WTC11 (cell line): ENCODE measurements at regions not wholly inside any gene's neighbourhood (a gene's known extent, or its start where the extent isn't known, plus 50 kb on each side); places are given as distances from the start of the nearest gene placed in this dataset.

Experiments
- ATAC-seq: fragments of 200-7000 bp; cut with Tn5 transposase; 2 replicates; pipeline ENCODE4 v1.10.0; 2021; ENCODE audit warnings: mild to moderate bottlenecking, moderate library complexity
- CTCF ChIA-PET: fragments of 300-600 bp; sonication (Branson Sonifier 250); formaldehyde crosslinking; loops from one replicate; lab custom pipeline; 2021; ENCODE audit warnings: antibody characterized with exemption; lab: Charles Lee
- POLR2A ChIA-PET: fragments of 350-600 bp; sonication (Branson Sonifier 250); formaldehyde crosslinking; loops from one replicate; lab custom pipeline; 2021; ENCODE audit warnings: antibody characterized with exemption; lab: Charles Lee
- DNase-seq: peaks from one replicate; pipeline ENCODE4 v3.0.0; 2021; ENCODE audit warnings: low spot score
- H3K27ac Mint-ChIP-seq: 2 replicates; pipeline ENCODE4 v1.8.0; 2021; ENCODE audit warnings: mixed read lengths
- H3K27me3 Mint-ChIP-seq: 2 replicates; pipeline ENCODE4 v1.8.0; 2021; ENCODE audit warnings: low read depth, mild to moderate bottlenecking, moderate library complexity, mixed read lengths
- H3K36me3 Mint-ChIP-seq: 2 replicates; pipeline ENCODE4 v1.8.0; 2021; ENCODE audit warnings: mixed read lengths
- H3K4me1 Mint-ChIP-seq: 2 replicates; pipeline ENCODE4 v1.8.0; 2022; ENCODE audit warnings: mixed read lengths
- H3K4me3 Mint-ChIP-seq: 2 replicates; pipeline ENCODE4 v1.8.0; 2021; ENCODE audit warnings: mild to moderate bottlenecking, moderate library complexity, mixed read lengths
- H3K9me3 Mint-ChIP-seq: 2 replicates; pipeline ENCODE4 v1.8.0; 2021; ENCODE audit warnings: mixed read lengths
- ARID4B ChIP-seq: sonication (generic); formaldehyde crosslinking; IDR thresholded peaks from 2 replicates; pipeline ENCODE4 v1.8.0; 2023; ENCODE audit warnings: missing genetic modification reagents, mild to moderate bottlenecking, borderline replicate concordance
- ATF6 ChIP-seq: sonication (generic); formaldehyde crosslinking; IDR thresholded peaks from 2 replicates; pipeline ENCODE4 v1.8.1; 2023; ENCODE audit warnings: mild to moderate bottlenecking, missing genetic modification reagents
- CREB1 ChIP-seq: sonication (generic); formaldehyde crosslinking; IDR thresholded peaks from 2 replicates; pipeline ENCODE4 v1.8.0; 2023; ENCODE audit warnings: mild to moderate bottlenecking, missing genetic modification reagents
- CREM ChIP-seq: sonication (generic); formaldehyde crosslinking; IDR thresholded peaks from 2 replicates; pipeline ENCODE4 v1.8.1; 2022; ENCODE audit warnings: mild to moderate bottlenecking, missing genetic modification reagents, moderate library complexity
- ETV6 ChIP-seq: sonication (generic); formaldehyde crosslinking; IDR thresholded peaks from 2 replicates; pipeline ENCODE4 v1.8.1; 2022; ENCODE audit warnings: mild to moderate bottlenecking, missing genetic modification reagents
- FOXJ3 ChIP-seq: sonication (generic); formaldehyde crosslinking; IDR thresholded peaks from 2 replicates; pipeline ENCODE4 v1.9.0; 2021; ENCODE audit warnings: missing genetic modification reagents, mild to moderate bottlenecking, borderline replicate concordance
- FOXK1 ChIP-seq: sonication (generic); formaldehyde crosslinking; IDR thresholded peaks from 2 replicates; pipeline ENCODE4 v1.8.0; 2022; ENCODE audit warnings: mild to moderate bottlenecking, moderate library complexity, missing genetic modification reagents
- IRF1 ChIP-seq: sonication (generic); formaldehyde crosslinking; IDR thresholded peaks from 2 replicates; pipeline ENCODE4 v1.8.0; 2023; ENCODE audit warnings: missing genetic modification reagents
- JAZF1 ChIP-seq: fragments of 250-450 bp; sonication (Bioruptor Pico); IDR thresholded peaks from 2 replicates; pipeline ENCODE4 v1.9.0; 2021; ENCODE audit warnings: moderate library complexity, mild to moderate bottlenecking, inconsistent platforms
- KAT7 ChIP-seq: sonication (generic); formaldehyde crosslinking; IDR thresholded peaks from 2 replicates; pipeline ENCODE4 v1.8.1; 2023; ENCODE audit warnings: missing genetic modification reagents, mild to moderate bottlenecking, borderline replicate concordance
- MAX ChIP-seq: sonication (generic); formaldehyde crosslinking; IDR thresholded peaks from 2 replicates; pipeline ENCODE4 v1.8.0; 2022; ENCODE audit warnings: mild to moderate bottlenecking, missing genetic modification reagents
- MXD4 ChIP-seq: fragments of 250-450 bp; sonication (Bioruptor Pico); IDR thresholded peaks from 2 replicates; pipeline ENCODE4 v1.8.0; 2021; ENCODE audit warnings: mild to moderate bottlenecking, moderate library complexity, borderline replicate concordance
- NFE2L1 ChIP-seq: sonication (generic); formaldehyde crosslinking; IDR thresholded peaks from 2 replicates; pipeline ENCODE4 v1.8.1; 2023; ENCODE audit warnings: missing genetic modification reagents
- SOX15 ChIP-seq: fragments of 250-450 bp; sonication (Bioruptor Pico); IDR thresholded peaks from 2 replicates; pipeline ENCODE4 v1.9.0; 2021; ENCODE audit warnings: mild to moderate bottlenecking
- TP53 ChIP-seq: sonication (generic); formaldehyde crosslinking; IDR thresholded peaks from 2 replicates; pipeline ENCODE4 v1.8.1; 2023; ENCODE audit warnings: mild to moderate bottlenecking, missing genetic modification reagents
- ZNF317 ChIP-seq: sonication (generic); formaldehyde crosslinking; IDR thresholded peaks from 2 replicates; pipeline ENCODE4 v1.8.1; 2023; ENCODE audit warnings: low read depth, mild to moderate bottlenecking, moderate library complexity, missing genetic modification reagents, borderline replicate concordance
- ZNF416 ChIP-seq: fragments of 250-450 bp; sonication (Bioruptor Pico); IDR thresholded peaks from 2 replicates; pipeline ENCODE4 v1.9.0; 2021; ENCODE audit warnings: mild to moderate bottlenecking, inconsistent platforms
- ZNF671 ChIP-seq: fragments of 250-450 bp; sonication (Bioruptor Pico); IDR thresholded peaks from 2 replicates; pipeline ENCODE4 v1.8.0; 2021; ENCODE audit warnings: mild to moderate bottlenecking
- TF ChIP-seq, protein P1 (sequence below): sonication (generic); formaldehyde crosslinking; IDR thresholded peaks from 2 replicates; pipeline ENCODE4 v1.8.1; 2022; ENCODE audit warnings: missing genetic modification reagents, borderline replicate concordance
- TF ChIP-seq, protein P2 (sequence below): sonication (generic); formaldehyde crosslinking; conservative IDR thresholded peaks from 2 replicates; pipeline ENCODE4 v1.8.1; 2023; ENCODE audit warnings: mild to moderate bottlenecking, low read depth, missing genetic modification reagents, moderate library complexity

GRCh38 chr5:106640511-106640910, 1030.2 kb downstream of the EFNA5 start:
- no peak for DNase-seq
- CTCF ChIA-PET = no interaction called here
- peak overlapping the region; percentile 31; the same call in 1 of the 2 replicates for H3K27ac Mint-ChIP-seq
- TF ChIP-seq KAT7 (CRISPR knock-in tag) = no peak
- TF ChIP-seq JAZF1 (CRISPR knock-in tag) = no peak
- TF ChIP-seq FOXK1 (CRISPR knock-in tag) = no peak
- TF ChIP-seq ZNF317 (CRISPR knock-in tag) = no peak
- TF ChIP-seq ARID4B = no peak
- no peak for TF ChIP-seq ZNF416 (CRISPR knock-in tag)
- TF ChIP-seq TP53 (CRISPR knock-in tag) = no peak
- TF ChIP-seq, protein P1, sequence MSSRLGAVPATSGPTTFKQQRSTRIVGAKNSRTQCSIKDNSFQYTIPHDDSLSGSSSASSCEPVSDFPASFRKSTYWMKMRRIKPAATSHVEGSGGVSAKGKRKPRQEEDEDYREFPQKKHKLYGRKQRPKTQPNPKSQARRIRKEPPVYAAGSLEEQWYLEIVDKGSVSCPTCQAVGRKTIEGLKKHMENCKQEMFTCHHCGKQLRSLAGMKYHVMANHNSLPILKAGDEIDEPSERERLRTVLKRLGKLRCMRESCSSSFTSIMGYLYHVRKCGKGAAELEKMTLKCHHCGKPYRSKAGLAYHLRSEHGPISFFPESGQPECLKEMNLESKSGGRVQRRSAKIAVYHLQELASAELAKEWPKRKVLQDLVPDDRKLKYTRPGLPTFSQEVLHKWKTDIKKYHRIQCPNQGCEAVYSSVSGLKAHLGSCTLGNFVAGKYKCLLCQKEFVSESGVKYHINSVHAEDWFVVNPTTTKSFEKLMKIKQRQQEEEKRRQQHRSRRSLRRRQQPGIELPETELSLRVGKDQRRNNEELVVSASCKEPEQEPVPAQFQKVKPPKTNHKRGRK = no peak
- no peak for TF ChIP-seq NFE2L1 (CRISPR knock-in tag)
- TF ChIP-seq MXD4 (CRISPR knock-in tag) = no peak
- no peak for TF ChIP-seq ATF6 (CRISPR knock-in tag)
- TF ChIP-seq CREM (CRISPR knock-in tag) = no peak
- TF ChIP-seq, all 79 proteins: peak for 0
- Mint-ChIP-seq H3K4me3 (no peak overlapping the region), H3K36me3 (no peaks in the 10 kb centered on the region), H3K4me1 (no peaks in the 10 kb centered on the region), H3K27me3 (no peaks in the 10 kb centered on the region), H3K9me3 (peaks cover 8% of the 10 kb centered on the region)
- POLR2A ChIA-PET = no interaction called here
- ATAC-seq = no peak

DNA sequence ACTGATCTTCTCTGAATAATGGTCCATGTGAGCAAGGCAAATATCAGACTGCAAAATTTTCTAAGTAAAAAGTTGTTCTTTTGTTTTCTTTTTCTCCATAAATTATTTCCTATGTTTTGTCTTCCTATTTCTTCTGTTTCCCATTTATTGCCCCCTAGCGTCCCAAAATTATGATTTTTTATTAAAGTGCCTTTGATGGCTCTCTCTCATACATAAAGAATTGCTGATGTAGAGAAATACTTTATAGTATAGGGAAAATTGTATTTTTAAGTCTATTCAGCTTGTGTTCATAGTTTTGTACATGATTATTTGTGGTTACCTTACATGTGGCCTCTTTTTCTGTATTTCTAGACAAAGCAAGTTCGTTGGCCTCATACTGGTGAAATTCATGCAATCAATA, 1031.2 kb downstream of the EFNA5 start:
- no peak for DNase-seq
- Mint-ChIP-seq H3K9me3 (peaks cover 8% of the 10 kb centered on the region), H3K27ac (no peak overlapping the region), H3K4me3 (no peak overlapping the region), H3K27me3 (no peaks in the 10 kb centered on the region), H3K4me1 (no peaks in the 10 kb centered on the region), H3K36me3 (no peaks in the 10 kb centered on the region)
- ChIA-PET CTCF (no interaction called here), POLR2A (no interaction called here)
- ATAC-seq = no peak
- TF ChIP-seq ZNF671 (CRISPR knock-in tag) (no peak), FOXJ3 (CRISPR knock-in tag) (no peak), IRF1 (CRISPR knock-in tag) (no peak), ETV6 (CRISPR knock-in tag) (no peak), CREB1 (no peak), NFE2L1 (CRISPR knock-in tag) (no peak), MAX (CRISPR knock-in tag) (no peak), SOX15 (CRISPR knock-in tag) (no peak)
- TF ChIP-seq, protein P1 = no peak
- TF ChIP-seq, protein P2, sequence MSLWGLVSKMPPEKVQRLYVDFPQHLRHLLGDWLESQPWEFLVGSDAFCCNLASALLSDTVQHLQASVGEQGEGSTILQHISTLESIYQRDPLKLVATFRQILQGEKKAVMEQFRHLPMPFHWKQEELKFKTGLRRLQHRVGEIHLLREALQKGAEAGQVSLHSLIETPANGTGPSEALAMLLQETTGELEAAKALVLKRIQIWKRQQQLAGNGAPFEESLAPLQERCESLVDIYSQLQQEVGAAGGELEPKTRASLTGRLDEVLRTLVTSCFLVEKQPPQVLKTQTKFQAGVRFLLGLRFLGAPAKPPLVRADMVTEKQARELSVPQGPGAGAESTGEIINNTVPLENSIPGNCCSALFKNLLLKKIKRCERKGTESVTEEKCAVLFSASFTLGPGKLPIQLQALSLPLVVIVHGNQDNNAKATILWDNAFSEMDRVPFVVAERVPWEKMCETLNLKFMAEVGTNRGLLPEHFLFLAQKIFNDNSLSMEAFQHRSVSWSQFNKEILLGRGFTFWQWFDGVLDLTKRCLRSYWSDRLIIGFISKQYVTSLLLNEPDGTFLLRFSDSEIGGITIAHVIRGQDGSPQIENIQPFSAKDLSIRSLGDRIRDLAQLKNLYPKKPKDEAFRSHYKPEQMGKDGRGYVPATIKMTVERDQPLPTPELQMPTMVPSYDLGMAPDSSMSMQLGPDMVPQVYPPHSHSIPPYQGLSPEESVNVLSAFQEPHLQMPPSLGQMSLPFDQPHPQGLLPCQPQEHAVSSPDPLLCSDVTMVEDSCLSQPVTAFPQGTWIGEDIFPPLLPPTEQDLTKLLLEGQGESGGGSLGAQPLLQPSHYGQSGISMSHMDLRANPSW (CRISPR knock-in tag) = no peak
